ENCODE measurements at regions not wholly inside any gene's neighbourhood (a gene's known extent, or its start where the extent isn't known, plus 50 kb on each side); places are given as distances from the start of the nearest gene placed in this dataset.
"Not testable (repeated sequence)": the region's sequence is repeated elsewhere in the genome, so short reads cannot be mapped to it uniquely, and the experiment has no call there.

DNA sequence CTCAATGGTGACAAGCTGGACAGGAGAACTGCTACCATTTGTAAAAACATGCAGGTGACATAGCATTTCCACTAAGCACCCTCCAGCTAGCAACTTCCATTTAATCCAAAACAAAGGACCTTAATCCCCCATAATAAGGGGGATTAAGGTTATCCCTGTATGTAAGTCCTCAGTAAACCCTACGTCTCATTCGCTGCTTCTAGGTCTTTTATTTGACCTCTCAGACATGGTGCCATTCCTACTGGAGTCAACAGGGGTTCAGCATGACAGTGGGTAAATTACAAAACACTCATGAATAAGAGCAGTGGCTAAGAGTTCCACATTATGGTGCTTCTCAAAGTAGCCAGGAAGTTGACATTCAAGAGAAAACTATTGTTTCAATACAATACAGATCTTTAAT is 121.8 kb upstream of the CAV2 start:
- DNase-seq (ENCODE audit: low read depth in 2 of 2), result no peak

DNA sequence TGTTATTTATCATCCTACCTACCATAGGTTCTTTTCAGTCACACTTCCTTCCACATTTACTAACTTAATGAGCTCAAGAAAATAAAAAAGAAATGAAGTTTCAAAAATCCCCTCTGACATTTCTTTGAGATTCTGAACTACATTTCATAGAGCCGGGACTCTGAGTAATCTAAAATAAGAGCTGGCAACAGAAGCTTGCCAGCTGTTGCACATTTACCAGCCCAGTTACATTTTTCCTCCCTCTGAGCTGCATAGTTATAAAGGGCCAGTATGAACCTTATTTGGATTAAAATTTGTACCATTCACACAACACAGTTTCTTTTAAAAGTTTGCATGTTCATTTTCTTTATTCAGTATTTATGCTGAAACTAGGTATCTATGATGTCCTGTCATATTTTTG is 119.5 kb upstream of the CAV2 start:
- DNase-seq (ENCODE audit: low read depth in 2 of 2), result no peak

DNA sequence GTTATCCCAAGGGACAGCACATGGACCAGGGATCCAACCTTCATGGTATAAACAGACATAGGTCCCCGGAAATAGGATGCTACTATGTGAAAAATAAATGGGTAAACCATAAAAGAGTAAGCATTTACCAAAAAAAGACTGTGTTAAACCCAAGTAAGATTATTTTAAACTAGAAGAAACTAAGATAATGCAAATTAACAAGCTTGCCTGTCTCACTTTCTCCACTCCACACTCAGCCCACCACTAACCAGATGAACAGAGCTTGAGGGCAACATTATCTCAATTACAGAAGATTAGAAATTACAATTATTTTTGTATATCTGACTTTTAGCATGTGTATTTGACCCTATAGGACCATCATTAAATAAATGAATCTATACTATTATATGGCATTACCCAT is 117.2 kb upstream of the CAV2 start:
- no peak for DNase-seq (ENCODE audit: low read depth in 2 of 2)

DNA sequence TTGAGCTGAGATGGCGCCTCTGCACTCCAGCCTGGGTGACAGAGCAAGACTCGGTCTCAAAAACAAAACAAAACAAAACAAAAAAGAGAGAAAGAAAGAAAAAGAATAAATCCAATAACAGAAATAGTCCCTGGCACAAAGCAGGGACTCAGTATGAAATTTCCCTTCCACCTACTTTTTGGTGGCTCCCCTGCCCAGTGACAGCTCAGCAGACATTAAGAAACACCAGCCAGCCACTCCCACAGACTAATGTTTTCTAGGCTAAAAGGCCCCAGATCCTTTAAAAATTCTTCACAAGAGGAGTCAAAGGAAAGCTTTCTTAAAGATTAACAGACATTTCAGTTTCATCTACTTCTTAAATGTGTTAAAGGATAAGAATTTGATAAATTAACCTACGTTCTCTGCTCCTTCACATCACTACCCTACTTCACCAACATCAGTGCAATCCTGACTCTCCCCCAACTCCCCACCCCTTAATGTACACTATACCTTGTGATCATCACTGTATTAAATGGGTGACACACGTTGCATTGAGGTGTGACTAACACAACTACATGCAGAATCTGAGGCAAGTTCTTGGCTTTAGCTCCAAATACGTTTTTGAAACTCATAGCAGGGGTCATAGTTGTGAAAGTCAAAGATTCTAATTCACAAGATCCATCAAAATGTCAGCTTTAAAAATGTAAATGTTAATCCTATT is 114.5 kb upstream of the CAV2 start:
- DNase-seq (ENCODE audit: low read depth in 2 of 2), result no peak

DNA sequence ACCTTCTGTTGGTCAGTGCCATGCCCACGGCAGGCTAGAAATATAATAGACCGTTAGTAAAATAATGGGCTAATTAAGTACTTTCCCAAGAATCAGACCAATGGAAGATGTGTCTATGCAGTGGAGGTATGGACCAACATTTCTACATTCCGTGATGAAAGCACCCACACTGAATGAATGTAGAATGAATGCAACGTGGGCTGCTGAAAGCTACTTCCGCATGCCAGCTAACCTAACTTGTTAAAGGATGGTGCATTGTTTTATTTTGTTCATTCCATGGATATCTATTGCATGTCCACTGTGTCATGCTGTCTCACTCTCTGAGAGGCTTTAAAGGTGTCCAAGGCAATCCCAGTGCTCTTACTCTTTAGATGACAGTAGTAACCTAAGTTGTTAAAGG is 112.9 kb upstream of the CAV2 start:
- DNase-seq (ENCODE audit: low read depth in 2 of 2), result no peak

DNA sequence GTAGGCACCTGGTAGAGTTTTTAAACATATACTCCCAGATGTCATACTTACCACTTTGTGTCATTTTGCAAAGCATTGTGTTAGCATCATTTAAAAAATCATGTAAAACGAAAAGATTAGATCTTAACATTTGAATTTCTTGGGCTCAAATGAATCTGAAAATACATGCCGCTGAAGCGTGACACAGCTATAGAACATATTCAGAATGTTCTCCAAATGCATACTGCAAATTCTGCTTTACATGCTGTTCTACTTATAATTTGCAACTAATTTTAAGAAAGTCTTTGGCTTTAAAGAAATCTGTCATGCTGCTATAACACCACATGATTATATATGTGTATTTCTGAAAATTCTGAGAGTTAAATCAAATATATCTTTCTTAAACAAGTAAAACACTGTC is 109.2 kb upstream of the CAV2 start:
- DNase-seq (ENCODE audit: low read depth in 2 of 2), result no peak

DNA sequence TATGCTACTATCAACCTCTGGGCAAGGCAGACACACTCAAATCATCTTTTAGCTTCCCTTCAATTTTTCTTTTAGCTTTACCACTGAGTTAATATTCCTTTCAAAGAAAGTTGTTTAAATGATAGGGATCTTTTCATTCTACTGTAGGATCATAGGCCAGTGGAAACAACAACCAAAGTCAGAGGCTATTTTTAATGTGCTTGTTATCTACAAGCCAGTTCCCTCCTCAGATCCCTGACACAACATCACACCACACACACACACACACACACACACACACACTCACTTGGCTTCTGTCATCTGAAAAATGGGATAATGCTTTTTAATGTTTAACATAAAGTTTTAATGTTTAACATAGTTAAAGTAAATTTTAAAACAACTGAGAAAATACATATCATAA is 106.7 kb upstream of the CAV2 start:
- no peak for DNase-seq (ENCODE audit: low read depth in 2 of 2)

DNA sequence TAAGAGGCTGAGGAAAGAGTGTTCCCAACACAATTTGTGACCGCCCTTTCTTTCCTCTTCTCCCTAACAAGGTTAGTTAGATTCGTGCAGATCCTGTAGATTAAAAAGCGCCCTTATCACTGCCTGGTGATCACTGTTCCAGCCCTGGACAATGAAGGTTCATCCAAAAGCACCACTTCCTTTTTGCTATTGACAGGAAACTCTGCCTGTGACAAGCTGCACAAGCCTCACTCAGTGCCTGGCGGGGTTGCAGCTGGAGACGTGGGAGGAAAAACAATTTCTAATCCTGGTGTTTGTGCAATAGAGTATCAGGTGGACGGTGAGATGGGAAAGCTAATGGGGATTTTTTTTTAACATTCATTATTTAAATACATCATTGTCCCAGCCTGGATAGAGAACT is 105.9 kb upstream of the CAV2 start:
- no peak for DNase-seq (ENCODE audit: low read depth in 2 of 2)

DNA sequence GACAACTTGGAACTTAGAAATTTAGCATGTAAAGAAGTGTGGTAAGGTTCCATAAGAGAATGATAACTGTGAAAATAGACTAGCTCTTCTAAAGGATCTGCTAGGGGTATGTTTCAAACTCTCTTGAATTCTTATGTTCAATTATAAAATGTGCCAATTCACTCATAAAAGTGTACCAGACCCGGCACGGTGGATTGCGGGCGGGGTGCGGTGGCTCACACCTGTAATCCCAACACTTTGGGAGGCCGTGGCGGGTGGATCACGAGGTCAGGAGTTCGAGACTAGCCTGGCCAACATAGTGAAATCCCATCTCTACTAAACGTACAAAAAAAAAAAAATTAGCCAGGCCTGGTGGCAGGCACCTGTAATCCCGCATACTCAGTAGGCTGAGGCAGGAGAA is 105.4 kb upstream of the CAV2 start:
- no peak for DNase-seq (ENCODE audit: low read depth in 2 of 2)

DNA sequence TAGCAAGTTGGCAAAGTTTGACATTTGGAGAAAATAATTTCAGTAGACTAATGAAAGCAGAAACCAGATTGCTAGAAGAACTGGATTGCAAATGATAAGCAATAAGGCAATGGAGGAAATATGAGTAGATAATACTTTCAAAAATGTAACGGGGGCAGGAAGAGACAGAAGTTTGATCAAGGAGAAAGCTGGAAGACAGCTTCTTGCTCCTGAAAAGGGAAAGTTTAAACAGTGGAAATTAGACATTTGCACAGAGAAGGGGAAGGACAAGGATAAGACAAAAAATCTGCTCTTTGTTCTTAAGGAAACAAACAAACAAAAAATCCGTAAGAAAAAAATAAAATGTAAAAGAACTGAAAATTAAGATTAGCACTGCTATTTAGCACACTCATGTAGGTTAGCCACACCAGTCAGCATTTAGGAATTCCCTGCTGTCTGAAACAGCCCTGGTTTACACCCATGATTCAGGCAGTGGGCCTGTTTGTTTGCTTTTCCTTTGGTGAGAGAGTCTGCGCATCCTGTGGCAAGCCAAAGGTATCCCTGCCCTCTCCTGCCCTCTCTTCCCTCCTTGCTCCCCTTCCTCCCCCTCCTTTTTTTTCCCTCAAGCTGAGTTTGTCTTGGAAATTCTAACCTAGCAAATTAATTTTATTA is 104.3 kb upstream of the CAV2 start:
- DNase-seq (ENCODE audit: low read depth in 2 of 2), result no peak

DNA sequence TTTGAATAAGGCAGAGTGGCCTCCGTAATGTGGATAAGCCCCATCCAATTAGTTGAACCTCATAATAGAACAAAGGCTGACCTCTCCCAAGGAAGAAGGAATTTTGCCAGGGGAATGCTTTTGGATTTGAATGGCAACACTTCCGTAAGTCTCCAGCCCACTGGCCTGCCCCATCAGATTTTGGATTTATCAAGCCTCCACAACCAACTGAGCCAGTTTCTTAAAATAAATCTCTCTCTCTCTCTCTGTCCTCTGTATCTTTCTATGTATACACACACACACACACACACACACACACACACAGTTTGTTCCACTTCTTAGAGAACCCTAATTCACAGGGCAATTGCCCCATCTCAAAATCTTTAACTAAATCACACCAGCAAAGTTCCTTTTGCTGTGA is 100.9 kb upstream of the CAV2 start:
- no peak for DNase-seq (ENCODE audit: low read depth in 2 of 2)

DNA sequence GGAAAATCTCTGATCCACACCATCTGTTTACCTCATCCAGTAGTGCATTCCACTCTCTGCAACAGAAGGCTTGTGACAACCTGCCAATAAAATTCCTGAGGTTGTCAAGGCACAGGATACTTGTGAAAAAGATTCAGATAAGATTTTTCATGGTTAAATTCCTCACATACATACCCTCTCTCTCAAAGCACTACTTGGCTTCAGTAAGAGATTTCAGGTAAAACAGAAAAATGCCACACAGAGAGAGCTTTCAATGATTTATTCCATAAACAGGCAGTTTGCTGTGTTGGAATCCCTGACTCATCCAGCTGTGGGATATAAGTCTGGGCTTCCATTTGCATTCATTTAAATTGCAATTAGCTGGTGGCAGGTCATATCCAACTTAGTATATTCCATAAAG is 99.7 kb upstream of the CAV2 start:
- DNase-seq (ENCODE audit: low read depth in 2 of 2), result no peak

DNA sequence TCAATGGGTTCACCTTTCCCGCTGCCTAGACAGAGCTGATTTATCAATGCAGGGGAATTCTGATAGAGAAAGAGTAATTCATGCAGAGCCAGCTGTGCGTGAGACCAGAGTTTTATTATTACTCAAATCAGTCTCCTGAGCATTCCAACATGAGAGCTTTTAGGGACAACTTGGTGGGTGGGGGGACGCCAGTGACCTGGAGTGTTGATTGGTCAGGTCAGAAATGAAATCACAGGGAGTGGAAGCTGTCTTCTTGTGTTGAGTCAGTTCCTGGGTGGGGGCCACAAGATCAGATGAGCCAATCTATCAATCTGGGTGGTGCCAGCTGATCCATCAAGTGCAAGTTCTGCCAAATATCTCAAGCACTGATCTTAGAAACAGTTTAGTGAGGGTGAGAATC is 99.0 kb upstream of the CAV2 start:
- DNase-seq (ENCODE audit: low read depth in 2 of 2), result no peak

DNA sequence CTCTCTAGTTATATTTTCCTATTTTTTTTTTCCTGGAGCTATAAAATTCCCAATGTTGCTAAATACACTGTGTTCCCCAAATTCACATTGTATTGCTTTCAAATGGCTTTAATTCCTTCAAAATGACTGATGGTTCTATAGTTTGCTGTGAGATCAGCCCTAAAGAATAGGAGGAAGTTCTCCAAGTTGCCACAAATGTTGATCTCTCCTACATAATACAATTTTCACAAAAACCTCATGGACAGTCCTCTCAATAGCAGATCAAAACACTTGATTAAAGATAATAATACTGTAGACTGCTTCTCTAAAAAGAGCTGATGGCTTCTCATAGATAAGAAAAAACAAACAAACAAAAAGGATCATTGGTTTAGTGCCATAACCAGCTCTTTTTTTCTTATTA is 97.8 kb upstream of the CAV2 start:
- no peak for DNase-seq (ENCODE audit: low read depth in 2 of 2)

DNA sequence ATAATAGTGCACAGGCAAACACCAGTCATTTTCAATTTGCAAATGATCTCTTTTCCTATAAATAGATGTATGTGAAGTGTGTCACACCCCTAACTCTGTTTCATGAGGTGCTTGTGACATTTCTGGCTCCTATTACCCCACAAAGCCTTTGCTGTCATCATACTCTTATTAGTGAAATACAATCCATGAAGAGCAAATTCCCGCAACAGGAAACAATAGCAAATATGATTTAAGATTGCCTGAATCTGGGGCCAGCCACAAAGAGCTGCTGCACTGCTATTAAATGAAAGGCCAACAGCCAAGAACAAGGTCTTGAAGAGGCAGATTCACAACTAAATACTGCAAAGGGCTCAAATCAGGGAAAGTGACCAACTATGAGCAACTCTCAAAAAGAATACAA is 96.3 kb upstream of the CAV2 start:
- no peak for DNase-seq (ENCODE audit: low read depth in 2 of 2)

DNA sequence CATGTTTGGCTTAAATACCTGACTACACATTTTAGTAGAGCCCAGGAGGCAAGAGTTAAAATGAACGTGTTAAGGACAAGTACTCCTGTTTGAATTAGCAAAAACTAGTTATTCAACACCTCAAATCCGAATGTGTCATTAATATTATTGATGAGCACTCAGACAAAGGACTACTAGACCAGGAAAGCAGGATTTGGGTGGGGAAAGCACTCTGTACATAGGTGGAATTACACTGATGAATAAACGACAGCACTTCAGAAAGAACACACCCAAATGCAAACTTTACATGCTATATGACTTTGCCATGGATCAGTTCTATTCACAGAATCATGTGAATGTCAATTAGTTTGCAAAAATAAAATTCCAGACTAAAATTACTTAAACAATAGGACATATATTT is 95.1 kb upstream of the CAV2 start:
- DNase-seq (ENCODE audit: low read depth in 2 of 2), result no peak

DNA sequence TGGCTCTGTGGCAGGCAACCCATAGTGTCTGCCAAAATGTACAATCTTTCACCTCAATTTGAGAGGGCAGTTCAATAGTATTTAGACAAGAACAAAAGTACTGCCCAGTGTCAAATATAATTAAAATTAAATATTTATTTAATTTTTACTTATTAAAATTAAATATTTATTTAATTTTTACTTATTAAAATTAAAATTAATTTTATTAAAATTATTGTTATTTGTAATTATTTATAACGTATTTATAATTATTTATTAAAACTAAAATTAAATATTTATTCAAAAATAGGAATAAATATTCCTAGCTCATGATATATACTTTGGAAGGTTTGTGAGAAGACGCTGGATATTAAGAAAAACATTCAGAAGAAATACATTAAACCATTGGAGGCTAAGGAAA is 93.7 kb upstream of the CAV2 start:
- DNase-seq (ENCODE audit: low read depth in 2 of 2), result no peak

DNA sequence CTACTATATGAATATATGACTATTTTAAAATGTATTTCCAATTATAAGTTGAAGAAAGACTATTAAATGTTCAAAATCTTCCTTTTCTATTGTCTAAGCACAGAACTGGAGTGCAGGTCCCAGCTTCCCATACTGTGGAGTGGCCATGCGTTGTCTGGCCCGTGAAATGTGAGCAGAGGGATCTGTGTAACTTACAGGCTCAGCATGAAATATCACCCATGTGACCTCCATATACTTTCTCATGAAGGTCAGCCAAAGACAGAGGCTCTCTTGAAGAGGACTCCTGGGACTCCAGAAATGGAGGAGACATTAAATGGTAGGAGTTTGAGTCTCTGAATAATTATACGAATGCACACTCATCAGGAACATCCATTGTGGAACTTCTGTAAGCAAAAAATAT is 92.4 kb upstream of the CAV2 start:
- no peak for DNase-seq (ENCODE audit: low read depth in 2 of 2)

DNA sequence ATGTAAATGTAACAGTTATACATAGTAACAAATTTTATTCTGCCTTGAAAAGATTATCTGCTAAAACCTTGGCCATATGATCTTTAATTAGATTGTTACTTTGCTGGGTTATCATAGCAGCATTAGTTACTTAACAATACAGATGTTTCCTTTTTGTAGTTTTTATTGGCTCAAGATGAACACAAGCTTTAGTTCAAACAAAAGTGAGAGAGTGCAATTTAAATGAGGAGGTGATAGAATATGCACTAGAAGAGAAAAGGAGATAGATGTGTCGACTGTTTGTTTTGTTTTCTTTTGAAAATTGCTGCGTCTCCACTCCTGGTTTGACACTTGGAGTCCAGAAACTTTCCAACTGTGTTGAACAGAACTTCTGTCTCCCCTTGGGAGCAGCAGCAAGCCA is 91.4 kb upstream of the CAV2 start:
- no peak for DNase-seq (ENCODE audit: low read depth in 2 of 2)

DNA sequence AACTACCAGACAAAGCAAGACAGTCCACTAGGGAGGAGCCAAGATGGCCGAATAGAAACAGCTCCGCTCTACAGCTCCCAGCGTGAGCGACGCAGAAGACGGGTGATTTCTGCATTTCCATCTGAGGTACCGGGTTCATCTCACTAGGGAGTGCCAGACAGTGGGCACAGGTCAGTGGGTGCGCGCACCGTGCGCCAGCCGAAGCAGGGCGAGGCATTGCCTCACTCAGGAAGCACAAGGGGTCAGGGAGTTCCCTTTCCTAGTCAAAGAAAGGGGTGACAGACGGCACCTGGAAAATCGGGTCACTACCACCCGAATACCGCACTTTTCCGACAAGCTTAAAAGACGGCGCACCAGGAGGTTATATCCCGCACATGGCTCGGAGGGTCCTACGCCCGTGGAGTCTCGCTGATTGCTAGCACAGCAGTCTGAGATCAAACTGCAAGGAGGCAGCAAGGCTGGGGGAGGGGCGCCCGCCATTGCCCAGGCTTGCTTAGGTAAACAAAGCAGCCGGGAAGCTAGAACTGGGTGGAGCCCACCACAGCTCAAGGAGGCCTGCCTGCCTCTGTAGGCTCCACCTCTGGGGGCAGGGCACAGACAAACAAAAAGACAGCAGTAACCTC is 90.6 kb upstream of the CAV2 start:
- DNase-seq (ENCODE audit: low read depth in 2 of 2), result not testable (repeated sequence)

DNA sequence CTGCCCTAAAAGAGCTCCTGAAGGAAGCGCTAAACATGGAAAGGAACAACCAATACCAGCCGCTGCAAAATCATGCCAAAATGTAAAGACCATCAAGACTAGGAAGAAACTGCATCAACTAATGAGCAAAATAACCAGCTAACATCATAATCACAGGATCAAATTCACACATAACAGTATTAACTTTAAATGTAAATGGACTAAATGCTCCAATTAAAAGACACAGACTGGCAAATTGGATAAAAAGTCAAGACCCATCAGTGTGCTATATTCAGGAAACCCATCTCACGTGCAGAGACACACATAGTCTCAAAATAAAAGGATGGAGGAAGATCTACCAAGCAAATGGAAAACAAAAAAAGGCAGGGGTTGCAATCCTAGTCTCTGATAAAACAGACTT is 88.8 kb upstream of the CAV2 start:
- DNase-seq (ENCODE audit: low read depth in 2 of 2), result not testable (repeated sequence)

DNA sequence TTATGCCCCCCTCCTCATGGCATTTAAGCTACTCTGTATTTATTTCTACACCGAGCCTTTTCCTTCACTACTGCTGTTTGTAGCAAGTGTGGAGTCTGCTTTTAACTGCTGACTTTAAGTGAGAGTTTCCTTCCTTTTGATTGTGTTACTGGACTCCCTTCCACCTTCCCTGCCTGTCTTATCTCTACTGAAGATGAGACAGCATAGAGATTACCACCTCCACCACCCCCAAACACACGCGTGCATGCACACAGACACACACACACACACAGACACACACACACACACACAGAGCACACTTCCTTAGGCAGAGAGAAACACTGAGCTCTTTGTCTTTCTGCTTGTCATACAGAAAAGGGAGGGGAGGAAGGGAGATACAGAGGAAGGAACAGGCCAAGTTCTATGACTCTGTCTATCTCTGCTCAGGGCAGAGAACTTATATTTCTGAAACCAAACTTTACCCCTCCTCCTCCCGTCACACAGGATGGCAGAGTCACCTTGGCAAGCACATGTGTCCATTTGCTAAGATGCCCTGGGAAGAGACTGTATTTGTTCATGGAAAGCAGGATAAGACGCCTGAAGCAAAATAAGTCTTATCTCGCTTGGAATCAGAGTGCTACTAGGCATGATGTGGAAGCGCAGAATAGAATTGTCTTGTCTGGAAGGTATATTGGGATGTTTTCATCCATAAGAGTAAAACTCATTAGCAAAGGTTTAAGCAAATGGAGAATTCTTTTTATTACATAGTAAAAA is 81.8 kb upstream of the CAV2 start:
- DNase-seq (ENCODE audit: low read depth in 2 of 2), result no peak

DNA sequence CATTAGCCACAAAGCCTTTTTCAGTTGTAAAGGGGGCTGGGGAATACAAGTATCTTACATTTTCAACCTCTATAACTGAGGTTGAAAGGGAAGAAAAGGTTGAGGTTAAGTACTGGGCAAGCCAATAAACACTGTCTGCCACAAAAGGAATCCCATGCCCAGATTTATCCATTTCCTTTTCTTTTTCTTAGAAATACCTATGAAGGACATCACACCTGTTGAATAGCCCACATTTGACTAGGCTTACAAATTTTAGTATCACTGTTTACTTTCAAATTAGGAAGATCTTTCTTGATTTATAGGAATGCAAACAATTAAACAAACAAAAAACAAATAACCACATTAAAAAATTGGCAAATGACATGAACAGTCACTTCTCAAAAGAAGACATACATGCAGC is 81.0 kb upstream of the CAV2 start:
- DNase-seq (ENCODE audit: low read depth in 2 of 2), result no peak

All from stimulated activated CD8-positive, alpha-beta memory T cell treated with anti-CD3 and anti-CD28 coated beads, Interleukin-15, amount 100 ng/mL, for 48 hours (primary cell).